UCSD-AML1 (cell line): ENCODE measurements at regions not wholly inside any gene's neighbourhood (a gene's known extent, or its start where the extent isn't known, plus 50 kb on each side); places are given as distances from the start of the nearest gene placed in this dataset.

ENCODE experiments used
- DNase-seq: peaks from one replicate; lab custom pipeline; 2025; ENCODE audit not compliant: unreplicated experiment; lab: John Stamatoyannopoulos, UW

DNA sequence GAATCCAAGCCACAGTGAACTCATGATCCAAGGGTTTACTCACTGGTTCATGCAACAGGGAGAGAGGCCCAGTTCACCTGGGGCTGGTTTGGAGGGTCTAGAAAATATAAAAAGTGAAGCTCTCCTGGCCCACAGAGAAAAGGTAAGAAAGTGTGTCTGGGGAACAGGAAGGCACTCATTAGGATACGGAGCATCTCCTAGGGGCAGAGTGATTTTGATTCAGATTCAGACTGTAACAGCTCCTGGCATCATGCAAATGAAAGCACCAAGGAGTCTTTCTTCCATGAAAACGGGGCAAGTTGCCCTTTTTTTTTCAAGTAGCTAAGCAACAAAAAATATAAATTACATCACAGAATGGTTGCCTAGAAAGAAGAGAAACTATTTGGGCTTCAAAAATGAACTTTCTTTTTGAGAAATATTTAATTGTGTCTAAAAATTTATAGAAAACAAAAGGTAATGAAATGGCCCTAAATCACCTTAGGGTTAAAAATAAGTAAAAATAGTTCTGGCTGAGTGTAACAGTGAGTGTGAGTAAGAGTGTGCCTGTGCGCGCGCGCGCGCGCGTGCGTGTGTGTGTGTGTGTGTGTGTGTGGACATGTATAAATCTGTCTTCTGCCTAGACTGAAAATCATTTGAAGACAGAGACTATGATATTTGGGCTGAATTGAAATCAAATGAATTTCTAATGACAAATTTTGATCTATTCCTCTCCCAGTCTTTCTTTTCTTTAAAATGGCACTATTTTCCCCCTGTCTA, 177.8 kb upstream of the ZNF462 start:
- no peak for DNase-seq

DNA sequence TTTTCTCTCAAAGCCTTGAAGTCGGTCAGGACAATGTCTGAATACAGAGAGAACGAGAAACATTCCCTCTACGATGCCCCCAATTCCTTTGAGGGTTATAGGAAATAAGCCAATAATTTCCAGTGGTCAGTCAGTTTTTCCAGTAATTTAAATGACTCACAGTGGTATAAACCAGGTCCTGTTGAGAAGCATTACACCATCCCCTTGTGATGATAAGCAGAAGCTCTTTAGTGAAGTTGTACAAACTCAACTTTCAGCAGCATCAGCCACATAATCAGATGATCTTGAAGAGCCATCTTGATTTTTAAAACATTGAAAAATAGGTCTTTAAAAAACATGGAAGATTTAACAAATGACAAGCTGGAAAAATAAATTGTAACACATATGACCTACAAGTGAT, 173.9 kb upstream of the ZNF462 start:
- no peak for DNase-seq

- no peak for DNase-seq
These were observed 171.3 kb upstream of the ZNF462 start for GRCh38 chr9:106691627-106692026.

DNA sequence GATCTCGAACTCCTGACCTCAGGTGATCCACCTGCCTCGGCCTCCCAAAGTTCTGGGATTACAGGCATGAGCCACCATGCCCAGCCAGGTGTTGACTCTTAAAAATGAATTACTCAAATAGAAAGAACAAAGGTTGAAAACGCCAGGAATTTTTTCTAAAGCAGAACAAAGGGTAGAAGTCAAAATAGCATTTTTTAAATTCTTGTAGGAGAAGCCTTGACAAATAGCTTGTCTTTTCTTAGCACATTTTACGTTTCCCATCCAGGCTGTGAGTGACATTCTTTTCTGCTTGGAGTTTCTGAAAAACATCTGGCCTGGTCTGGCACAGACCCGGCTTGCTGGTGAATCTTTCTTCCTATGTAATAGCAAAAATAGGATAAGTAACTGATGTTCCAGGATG, 169.4 kb upstream of the ZNF462 start:
- no peak for DNase-seq

- DNase-seq = no peak
These were observed 166.2 kb upstream of the ZNF462 start for GRCh38 chr9:106696804-106697203.

GRCh38 chr9:106697390-106697749, 165.6 kb upstream of the ZNF462 start:
- DNase-seq = no peak

- no peak for DNase-seq
These were observed 165.0 kb upstream of the ZNF462 start for GRCh38 chr9:106697750-106698502.

DNA sequence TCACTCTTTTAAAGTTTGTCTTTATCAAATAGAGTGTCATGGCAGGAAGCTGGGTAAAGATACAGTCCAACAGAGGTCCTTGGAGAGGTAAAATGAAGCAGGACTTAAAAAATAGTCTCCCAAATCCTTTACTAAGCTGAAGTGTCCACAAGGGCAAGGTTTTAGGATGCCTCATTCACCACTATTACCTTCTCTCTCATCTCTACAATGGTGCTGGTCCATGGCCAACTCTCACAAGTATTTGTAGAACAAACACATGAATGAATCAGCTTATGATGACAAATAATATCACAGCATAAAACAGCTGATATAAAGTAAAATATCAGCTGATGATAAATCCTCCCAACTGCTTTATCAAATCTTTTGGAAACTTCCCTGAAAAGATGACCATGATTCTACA, 162.3 kb upstream of the ZNF462 start:
- no peak for DNase-seq

DNA sequence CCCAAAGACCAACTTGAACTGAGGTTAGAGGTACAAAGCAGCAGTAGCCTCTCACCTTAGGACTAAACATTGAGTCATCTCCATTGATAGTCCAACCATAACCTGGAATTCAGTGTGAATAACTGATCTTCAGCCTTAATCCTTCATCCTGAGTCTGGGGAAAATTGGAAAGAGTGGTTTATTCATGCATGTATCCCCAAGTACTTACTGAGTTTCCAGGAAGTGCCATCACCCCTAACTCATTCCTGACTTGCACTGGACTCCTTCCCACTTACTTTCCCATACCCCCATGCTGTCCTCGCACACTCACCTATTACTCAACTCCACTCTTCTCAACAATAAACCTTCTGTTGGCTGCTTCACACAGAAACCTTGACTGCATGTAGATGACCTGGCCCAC, 161.4 kb upstream of the ZNF462 start:
- no peak for DNase-seq

DNA sequence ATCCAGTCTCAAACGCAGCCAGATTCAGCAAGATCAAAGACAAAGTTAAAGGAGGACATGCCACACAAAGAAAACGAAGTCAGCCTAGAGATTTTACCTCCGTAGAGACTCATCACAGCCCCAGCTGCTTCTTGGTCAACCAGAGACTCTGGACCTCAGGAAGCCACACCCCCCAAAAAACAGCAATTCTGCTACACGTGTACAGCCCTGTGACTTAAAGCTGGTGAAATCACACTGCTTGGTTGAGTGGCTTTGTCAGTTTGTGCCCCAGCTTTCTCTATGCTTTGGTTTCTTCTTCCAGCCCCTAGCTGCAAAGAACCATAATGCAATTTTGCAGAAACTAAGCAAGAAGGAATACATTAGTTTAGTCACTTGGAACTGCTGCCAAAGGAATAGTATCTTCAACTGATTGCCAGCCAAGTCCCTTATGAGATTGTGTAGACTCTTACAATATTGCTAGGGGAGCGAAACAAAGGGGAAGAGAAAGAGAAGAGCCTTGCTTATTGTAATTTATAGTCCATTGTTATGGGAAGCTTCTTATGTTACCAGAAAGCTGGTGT, 158.8 kb upstream of the ZNF462 start:
- DNase-seq = no peak

GRCh38 chr9:106707291-106707690, 155.7 kb upstream of the ZNF462 start:
- DNase-seq = no peak

- no peak for DNase-seq
These were observed 155.1 kb upstream of the ZNF462 start for GRCh38 chr9:106707738-106708474.

DNA sequence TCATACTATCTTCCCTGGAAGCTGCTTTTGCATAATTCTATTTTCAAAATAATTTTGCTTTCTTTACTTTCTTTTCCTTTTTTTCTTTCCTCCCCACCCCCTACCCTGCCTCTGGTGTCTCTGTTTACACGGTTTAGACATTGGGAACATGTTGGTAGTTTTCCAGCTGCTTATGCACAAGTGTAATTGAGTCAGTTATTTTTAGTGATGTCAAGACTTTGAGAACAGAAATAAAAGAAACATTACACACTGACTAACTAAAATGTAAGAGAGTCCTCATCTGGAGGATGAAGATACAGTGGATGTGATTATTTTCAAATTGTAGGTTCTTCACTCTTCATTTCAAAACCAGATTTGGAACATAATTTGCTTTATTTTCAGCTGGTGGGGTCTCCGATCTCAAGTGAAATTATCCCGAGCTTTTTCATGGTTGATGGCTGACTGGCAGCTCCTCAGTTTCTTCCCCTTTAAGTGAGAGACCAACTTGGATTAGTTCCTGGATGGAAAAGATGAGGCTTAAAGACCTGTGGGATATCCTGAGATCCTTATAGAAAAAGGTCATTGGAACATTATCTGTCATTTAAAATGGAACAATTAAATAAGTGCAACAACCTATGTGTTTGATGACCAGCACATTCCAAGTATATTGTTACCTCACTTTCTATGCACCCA, 154.4 kb upstream of the ZNF462 start:
- DNase-seq = no peak

GRCh38 chr9:106712279-106712678, 150.7 kb upstream of the ZNF462 start:
- no peak for DNase-seq

DNA sequence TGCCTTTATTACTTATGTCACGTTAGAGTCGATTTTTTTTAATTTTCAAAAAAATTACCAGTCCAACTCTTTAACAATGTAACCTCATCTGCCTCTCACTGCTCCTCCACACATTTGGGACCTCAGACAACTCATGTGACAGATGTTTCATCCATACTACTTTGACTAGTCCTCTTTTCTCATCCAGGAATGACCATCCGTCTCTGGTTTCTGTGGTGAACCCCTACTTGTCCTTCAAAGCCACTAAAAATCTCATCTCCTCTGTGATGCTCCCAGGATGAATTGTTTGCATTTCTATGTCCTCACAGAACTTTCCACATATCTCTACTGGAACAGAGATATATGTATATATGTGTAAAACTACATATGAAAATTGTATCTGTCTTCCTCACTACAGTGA, 149.8 kb upstream of the ZNF462 start:
- no peak for DNase-seq

- DNase-seq = no peak
These were observed 146.1 kb upstream of the ZNF462 start for GRCh38 chr9:106716820-106717219.

DNA sequence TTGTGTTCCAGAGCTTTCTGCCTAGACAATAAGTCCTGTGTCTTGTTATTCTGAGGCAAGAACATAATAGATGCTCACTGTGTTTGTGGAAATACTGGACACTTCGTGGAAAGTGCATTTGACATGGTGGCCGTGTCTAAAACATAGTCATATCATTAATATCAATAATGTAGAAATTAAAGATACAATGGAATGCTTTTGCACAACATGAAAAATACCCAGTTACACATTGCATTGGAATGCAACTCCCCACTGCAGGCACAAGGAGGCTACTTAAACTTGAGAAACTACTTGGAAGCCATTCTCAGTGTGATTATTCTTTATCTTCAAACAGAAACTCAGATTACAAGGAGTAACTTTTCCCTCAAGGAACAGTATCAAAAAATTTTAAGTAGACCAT, 145.3 kb upstream of the ZNF462 start:
- no peak for DNase-seq

DNA sequence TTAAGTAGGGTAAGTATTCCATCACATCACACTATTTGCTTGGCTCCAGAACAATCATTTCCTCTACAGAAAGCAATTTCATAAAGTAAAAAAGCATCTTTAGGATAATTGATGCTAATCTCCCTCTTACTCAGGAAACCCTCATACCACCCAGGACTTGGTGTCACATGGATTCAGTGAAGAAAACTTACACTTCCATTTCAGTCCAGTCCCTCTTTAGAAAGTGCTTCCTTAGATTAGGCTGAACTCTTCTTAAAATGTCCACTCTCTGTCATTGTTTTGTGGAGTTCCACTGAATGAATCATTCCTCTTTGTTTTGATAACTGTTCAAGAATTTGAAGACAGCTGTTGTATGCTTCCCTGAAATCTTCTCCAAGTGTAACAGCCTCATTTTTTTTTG, 144.0 kb upstream of the ZNF462 start:
- DNase-seq = no peak

DNA sequence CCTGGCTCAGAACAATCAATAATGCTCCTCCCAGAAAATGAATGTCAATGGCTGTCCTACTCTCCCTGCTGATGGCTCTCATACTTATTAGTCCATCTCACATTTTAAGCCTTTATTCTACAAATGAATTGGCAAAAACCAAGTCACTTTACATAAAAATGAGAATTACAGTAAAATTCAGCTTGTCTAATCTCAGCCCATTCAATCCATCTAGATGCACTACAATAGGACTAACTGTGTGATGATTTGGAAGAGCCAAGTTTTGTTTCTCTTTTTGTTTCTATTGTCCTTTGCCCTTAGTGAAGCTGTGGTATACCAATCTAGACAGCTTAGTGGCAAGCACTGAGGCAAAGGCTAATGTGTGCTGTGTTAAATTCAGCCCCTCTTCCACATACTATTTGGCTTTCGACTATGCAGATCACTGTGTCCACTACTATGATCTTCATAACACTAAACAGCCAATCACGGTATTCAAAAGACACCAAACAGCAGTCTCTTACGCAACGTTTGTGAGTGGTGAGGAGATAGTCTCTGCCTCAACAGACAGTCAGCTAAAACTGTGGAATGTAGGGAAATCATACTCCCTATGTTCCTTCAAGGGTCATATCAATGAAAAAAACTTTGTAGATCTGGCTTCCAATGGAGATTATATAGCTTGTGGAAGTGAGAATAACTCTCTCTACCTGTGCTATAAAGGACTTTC, 140.8 kb upstream of the ZNF462 start:
- DNase-seq = no peak

DNA sequence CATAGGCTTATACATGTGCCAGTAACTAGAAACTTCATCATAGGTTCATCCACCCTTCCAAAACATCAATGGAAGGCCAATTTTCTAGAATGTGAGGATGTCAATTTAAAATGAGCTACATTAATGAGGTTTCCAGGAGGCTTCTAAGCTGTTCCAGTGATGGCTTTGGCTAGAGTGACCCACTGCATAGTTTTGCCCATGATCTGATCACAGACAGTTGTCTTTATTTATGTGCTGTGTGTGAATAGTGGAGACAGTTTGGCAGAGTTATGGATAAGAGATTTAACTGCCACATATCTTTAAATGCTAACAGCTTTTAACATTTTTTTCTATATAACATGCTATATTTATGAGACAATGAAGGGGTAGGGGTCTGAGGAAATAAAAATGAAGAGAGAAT, 139.0 kb upstream of the ZNF462 start:
- DNase-seq = no peak

GRCh38 chr9:106724566-106724965, 138.4 kb upstream of the ZNF462 start:
- no peak for DNase-seq
